Activated CD4-positive, alpha-beta T cell treated with anti-CD3 and anti-CD28 coated beads, Interleukin-2, Interleukin-4, amounts not matched to agents 100 ng/mL and 50 ng/mL, durations not matched to agents 16 hours and 8 hours (primary cell): ENCODE measurements at regions not wholly inside any gene's neighbourhood (a gene's known extent, or its start where the extent isn't known, plus 50 kb on each side); places are given as distances from the start of the nearest gene placed in this dataset.

Experiments
- DNase-seq: peaks from one replicate; pipeline ENCODE4 v3.0.0-alpha.2; 2020; ENCODE audit warnings: low spot score

GRCh38 chr6:170177772-170178560 lies 112.9 kb downstream of the DLL1 start:
- DNase-seq: no peak

DNA sequence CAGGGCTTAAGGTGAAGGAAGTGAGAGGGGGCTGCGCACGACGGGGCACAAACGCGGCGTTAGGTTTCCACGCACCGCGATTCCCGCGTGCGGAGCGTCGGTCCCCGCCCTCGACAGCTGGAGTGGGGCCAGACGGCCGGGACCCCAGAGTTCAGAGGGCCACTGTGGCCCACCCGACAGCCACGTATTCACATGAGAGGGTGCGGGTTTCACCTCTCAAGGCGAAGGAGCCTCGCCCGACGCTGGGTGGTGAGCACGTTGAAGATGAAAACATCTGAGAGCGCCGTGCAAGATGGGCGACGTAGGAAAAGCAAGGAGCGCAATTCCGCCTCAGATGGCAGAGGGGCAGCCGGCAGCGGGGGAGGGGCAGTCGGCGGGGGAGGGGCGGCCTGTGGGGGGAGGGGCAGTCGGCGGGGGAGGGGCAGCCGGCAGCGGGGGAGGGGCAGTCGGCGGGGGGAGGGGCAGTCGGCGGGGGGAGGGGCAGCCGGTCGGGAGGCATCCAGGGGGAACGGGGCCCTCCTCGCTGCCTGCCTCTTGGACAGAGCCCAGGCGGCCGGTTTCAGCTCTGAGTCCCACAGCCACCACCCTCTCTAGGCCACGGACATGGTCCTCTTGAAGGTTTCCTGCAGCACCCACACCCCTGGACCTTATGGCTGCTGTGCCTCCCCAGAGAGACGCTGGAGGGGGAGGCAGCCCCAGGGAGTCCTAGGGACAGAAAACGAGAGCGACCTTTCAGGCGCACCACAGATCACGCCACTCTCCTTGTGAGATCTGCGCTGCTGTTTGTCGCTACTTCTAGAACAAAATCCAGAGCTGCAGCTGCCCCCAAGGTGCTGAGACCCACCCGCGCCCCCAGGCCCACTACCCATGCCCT lies 113.7 kb downstream of the DLL1 start:
- no peak for DNase-seq

GRCh38 chr6:170176136-170176897 lies 114.6 kb downstream of the DLL1 start:
- DNase-seq: no peak

- no peak for DNase-seq
These were observed 115.2 kb downstream of the DLL1 start for GRCh38 chr6:170175644-170176135.

GRCh38 chr6:170174771-170175643 lies 115.9 kb downstream of the DLL1 start:
- DNase-seq: no peak

DNA sequence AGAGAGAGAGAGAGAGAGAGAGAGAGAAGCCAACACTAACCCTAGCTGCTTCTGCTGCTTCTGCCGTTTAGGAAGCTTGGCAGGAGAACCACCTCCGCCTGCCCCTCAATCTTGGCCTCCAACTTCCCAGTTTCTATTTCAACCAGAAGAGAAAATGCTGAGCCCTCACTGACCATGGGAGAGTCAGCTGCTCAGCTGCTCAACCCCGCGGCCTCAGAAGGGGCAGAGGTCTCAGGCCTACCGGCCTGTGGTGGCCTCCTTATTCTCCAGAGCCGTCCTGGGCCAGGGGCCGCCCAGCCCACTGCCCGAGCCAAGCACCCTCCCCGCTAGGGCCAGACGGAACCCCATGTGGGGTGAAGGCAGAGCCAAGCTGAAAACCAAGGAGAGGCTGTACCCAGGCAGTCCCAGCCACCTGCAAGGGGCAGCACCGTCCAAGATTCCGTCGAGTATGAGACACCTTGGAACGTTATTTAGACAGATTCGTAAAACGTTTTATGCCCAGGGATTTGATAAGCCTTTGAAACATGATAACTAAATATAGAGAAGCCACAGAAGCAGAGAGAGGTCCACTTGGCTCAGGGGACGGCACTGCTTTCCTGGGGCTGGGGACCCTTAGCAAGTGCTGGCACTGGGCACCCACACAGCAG lies 116.6 kb downstream of the DLL1 start:
- no peak for DNase-seq

DNA sequence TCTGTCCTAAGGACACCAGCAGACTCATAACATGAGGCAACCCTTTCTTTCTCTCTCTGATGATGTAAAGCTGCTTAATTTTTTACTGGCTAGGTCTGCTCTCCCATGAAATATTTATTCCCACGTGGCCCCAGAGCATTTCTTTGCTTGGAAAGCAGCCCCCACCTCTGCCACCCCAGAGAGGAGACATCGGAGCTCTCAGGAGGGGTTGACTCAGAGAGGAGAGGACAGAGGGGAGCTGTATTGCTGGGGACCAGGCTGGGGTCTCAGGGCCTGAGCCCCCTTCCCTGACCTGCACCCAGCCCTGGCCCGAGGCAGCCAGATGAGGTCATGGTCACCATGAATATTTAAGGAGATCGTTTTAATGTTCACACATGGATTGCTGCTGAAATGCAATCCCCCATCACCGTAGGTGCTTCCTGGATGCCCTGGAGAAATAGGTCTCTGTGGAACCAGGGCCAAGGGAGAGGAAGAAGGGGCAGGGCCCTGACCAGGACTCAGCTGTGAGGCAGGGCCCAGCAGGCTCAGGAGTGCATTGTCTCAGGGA lies 117.5 kb downstream of the DLL1 start:
- DNase-seq: no peak

DNA sequence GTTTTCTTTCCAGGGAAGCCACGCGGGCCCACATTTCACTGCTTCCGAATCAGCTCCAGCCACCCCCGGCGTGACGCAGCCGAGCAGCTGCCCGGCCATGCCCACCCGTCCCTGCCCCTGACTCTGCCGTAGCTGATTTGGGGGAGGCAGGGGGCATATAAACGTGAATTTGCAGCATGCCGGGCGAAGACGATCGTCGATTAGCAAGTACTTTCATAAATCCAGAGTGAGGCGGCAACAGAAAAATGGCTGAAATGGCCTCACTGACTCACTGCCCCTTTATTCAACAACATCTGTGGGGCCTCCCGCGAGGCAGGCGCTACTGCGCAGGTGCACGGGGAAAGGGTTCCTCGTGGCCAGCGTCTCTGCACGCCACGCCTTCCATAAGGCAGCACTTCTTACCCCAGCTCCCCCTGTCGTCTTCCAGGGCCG lies 118.0 kb downstream of the DLL1 start:
- no peak for DNase-seq

- no peak for DNase-seq
These were observed 118.5 kb downstream of the DLL1 start for GRCh38 chr6:170172392-170172791.

DNA sequence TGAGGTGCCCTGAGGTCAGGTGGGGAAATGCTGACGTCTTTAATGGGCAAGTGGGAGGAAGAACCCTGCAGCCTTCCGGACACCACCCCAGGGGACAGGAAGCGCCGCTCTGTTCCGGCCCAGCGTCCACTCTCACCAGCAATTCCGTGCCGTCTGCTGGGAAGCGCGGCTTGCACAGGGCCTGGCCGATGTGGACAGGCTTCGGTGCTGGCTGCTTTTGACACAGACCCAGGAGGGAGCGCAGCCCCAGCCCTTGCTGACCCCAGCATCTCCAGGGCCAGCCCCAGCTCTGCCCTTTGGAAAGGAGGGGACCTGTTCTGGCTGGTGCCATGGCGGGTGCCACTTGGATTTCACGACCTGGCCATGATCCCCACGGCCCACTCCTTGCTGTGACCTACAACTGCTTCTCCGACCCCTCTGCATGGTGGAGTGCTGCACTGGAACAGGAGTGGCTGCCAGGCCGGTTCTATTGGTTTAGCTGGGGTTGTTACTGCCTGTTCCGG lies 123.2 kb downstream of the DLL1 start:
- no peak for DNase-seq

DNA sequence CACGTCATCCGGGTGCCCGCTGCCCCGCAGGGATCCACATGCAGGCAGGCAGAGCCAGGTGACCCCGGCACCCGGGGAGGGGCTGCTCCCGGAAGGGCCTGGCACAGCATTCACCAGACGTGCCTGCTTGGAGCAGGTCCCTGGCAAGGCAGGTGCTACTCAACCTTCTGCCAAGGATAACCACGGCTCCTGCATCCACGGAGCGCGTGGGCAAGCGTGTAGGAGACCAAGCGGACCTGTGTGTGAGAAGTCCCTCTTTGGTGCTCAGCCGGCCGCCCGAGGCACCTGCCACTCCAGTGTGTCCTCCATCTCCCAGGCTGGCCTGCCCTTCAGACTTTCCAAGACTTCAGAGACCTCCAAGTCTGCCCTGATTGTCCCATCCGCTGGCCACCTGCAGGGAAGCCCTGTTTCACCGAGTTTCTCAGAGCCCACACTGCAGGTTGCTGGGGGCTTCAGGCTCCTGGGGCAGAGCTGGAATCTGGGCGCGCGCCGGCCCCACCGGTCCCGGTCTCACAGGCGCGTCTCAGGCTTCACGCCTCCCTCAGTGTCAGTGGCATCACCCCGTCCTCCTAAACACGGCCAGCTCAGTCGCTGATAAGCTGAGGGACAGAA lies 124.3 kb downstream of the DLL1 start:
- no peak for DNase-seq

DNA sequence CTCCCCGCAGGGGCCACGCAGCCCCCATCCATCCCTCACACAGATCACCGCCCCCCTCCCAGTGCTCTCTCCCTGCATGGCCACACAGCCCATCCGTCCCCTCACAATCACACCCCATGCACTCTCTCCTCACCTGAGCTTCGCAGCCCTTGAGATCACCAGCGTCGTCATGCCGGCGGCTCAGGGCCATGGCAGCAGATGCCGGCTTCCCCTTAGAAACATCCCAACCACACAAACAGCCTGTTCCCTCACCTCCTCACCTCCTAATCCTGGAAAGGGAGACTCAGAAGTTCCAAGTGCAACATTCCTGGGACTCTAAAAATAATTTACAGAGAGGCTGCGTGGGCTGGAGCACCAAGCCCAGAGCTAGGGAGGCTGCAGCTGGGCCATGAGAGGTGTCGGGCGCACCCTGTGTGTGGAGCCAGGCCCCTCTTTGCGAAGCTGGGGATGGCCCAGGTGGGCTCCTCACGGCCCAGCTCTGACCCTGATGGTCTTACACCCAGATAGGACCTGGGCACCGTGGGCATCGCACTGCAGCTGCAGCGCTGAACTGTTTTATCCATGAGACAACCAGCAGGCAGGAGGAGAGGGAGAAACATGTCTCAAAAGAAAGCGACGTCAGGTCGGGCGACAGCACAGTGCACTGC lies 125.3 kb downstream of the DLL1 start:
- DNase-seq: no peak

GRCh38 chr6:170165085-170165470 lies 125.8 kb downstream of the DLL1 start:
- DNase-seq: no peak

DNA sequence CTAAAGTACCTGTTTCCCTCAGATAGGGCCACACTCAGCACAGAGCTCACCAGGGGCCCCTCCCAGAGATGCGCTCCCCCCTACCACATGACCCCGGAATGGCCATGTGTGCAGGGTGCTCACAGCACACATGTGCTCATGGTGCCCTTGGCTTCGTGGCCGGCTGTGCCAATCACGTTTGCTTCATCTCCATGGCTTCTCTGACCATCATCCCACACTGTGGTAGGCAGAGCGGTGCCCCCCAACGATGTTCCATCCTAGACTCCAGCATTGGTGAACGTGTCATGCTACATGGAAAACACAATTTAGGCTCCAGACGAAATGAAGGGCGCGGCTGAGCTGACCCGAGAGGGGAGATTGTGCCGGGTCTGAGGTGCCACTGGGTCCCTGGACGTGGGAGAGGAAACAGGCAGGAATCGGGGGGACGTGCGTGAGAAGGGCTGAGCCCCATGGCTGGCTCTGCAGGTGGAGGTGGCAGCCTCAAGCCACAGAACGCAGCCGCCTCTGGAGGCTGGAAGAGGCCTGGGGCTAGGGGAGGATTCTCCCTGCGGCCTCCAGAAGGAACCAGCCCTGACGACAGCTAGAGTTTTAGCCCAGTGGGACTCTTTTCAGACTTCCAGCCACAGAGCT lies 126.5 kb downstream of the DLL1 start:
- DNase-seq: no peak

GRCh38 chr6:170163405-170164170 lies 127.3 kb downstream of the DLL1 start:
- no peak for DNase-seq

GRCh38 chr6:170162775-170163404 lies 128.0 kb downstream of the DLL1 start:
- no peak for DNase-seq

GRCh38 chr6:170162011-170162774 lies 128.7 kb downstream of the DLL1 start:
- no peak for DNase-seq
